GM23338 (cell line): ENCODE measurements at regions not wholly inside any gene's neighbourhood (a gene's known extent, or its start where the extent isn't known, plus 50 kb on each side); places are given as distances from the start of the nearest gene placed in this dataset.

ENCODE experiments used
- CREB1 ChIP-seq: fragments of 250-450 bp; sonication (Bioruptor Pico); IDR thresholded peaks from 2 replicates; pipeline ENCODE4 v1.5.0; 2020; ENCODE audit warnings: low read depth, mild to moderate bottlenecking, moderate library complexity
- EZH2 ChIP-seq: fragments of 200-600 bp; sonication (generic); IDR thresholded peaks from one replicate; pipeline ENCODE4 v1.8.0; 2017; ENCODE audit warnings: antibody characterized with exemption, mild to moderate bottlenecking, low read depth; ENCODE audit not compliant: unreplicated experiment
- EZH2phosphoT487 ChIP-seq: fragments of 200-600 bp; sonication (generic); IDR thresholded peaks from one replicate; pipeline ENCODE4 v1.8.1; 2018; ENCODE audit warnings: antibody characterized with exemption; ENCODE audit not compliant: unreplicated experiment
- POLR2AphosphoS5 ChIP-seq: IDR thresholded peaks from 2 replicates; pipeline ENCODE4 v1.6.1; 2016; ENCODE audit warnings: antibody characterized with exemption, low read depth
- STAT1 ChIP-seq: IDR thresholded peaks from one replicate; pipeline ENCODE4 v1.6.1; 2016; ENCODE audit warnings: antibody characterized with exemption; ENCODE audit not compliant: unreplicated experiment
- TF ChIP-seq, protein P1 (sequence below), 2 experiments: fragments of 200-600 bp in 1 of 2; sonication (generic) in 1 of 2; conservative IDR thresholded peaks; 2 replicates each; pipeline versions ENCODE4 v1.5.1 to v1.6.1; 2016 to 2017; ENCODE audit warnings: antibody characterized with exemption in 2 of 2, low read depth in 2 of 2, mild to moderate bottlenecking in 2 of 2, moderate library complexity in 1 of 2
- TF ChIP-seq, protein P2 (sequence below): IDR thresholded peaks from one replicate; pipeline ENCODE4 v1.6.1; 2018; ENCODE audit warnings: antibody characterized with exemption; ENCODE audit not compliant: unreplicated experiment
- TF ChIP-seq, protein P3 (sequence below): fragments of 250-450 bp; sonication (Bioruptor Pico); IDR thresholded peaks from 2 replicates; pipeline ENCODE4 v1.5.0; 2020; ENCODE audit warnings: mild to moderate bottlenecking, moderate library complexity

DNA sequence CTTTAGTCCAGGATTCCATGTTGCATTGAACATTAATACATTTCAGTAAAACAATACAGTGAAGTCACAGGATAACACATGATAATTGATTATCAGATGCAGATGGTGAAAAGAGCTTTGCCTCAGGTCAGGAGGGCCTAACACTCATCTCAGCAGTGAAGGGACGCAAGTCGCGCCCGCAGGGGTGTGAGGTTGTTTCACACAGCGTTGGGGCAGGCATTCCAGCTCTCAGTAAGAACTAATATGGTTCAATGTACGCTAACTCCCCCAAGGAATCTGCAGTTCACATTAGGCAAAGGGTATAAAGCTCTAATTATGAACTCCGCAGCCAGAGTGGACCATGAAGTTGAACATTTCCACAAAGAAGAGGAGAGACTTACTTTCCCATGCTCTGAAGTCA lies 53.1 kb upstream of the ATL2 start:
- TF ChIP-seq, protein P1, sequence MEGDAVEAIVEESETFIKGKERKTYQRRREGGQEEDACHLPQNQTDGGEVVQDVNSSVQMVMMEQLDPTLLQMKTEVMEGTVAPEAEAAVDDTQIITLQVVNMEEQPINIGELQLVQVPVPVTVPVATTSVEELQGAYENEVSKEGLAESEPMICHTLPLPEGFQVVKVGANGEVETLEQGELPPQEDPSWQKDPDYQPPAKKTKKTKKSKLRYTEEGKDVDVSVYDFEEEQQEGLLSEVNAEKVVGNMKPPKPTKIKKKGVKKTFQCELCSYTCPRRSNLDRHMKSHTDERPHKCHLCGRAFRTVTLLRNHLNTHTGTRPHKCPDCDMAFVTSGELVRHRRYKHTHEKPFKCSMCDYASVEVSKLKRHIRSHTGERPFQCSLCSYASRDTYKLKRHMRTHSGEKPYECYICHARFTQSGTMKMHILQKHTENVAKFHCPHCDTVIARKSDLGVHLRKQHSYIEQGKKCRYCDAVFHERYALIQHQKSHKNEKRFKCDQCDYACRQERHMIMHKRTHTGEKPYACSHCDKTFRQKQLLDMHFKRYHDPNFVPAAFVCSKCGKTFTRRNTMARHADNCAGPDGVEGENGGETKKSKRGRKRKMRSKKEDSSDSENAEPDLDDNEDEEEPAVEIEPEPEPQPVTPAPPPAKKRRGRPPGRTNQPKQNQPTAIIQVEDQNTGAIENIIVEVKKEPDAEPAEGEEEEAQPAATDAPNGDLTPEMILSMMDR (conservative IDR thresholded peaks at IDR 0.05; ENCODE audit: low read depth in 2 of 2): no peak
- TF ChIP-seq EZH2 (no peak), STAT1 (no peak), POLR2AphosphoS5 (no peak), EZH2phosphoT487 (no peak), CREB1 (no peak)
- TF ChIP-seq, protein P2, sequence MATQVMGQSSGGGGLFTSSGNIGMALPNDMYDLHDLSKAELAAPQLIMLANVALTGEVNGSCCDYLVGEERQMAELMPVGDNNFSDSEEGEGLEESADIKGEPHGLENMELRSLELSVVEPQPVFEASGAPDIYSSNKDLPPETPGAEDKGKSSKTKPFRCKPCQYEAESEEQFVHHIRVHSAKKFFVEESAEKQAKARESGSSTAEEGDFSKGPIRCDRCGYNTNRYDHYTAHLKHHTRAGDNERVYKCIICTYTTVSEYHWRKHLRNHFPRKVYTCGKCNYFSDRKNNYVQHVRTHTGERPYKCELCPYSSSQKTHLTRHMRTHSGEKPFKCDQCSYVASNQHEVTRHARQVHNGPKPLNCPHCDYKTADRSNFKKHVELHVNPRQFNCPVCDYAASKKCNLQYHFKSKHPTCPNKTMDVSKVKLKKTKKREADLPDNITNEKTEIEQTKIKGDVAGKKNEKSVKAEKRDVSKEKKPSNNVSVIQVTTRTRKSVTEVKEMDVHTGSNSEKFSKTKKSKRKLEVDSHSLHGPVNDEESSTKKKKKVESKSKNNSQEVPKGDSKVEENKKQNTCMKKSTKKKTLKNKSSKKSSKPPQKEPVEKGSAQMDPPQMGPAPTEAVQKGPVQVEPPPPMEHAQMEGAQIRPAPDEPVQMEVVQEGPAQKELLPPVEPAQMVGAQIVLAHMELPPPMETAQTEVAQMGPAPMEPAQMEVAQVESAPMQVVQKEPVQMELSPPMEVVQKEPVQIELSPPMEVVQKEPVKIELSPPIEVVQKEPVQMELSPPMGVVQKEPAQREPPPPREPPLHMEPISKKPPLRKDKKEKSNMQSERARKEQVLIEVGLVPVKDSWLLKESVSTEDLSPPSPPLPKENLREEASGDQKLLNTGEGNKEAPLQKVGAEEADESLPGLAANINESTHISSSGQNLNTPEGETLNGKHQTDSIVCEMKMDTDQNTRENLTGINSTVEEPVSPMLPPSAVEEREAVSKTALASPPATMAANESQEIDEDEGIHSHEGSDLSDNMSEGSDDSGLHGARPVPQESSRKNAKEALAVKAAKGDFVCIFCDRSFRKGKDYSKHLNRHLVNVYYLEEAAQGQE: no peak
- TF ChIP-seq, protein P3, sequence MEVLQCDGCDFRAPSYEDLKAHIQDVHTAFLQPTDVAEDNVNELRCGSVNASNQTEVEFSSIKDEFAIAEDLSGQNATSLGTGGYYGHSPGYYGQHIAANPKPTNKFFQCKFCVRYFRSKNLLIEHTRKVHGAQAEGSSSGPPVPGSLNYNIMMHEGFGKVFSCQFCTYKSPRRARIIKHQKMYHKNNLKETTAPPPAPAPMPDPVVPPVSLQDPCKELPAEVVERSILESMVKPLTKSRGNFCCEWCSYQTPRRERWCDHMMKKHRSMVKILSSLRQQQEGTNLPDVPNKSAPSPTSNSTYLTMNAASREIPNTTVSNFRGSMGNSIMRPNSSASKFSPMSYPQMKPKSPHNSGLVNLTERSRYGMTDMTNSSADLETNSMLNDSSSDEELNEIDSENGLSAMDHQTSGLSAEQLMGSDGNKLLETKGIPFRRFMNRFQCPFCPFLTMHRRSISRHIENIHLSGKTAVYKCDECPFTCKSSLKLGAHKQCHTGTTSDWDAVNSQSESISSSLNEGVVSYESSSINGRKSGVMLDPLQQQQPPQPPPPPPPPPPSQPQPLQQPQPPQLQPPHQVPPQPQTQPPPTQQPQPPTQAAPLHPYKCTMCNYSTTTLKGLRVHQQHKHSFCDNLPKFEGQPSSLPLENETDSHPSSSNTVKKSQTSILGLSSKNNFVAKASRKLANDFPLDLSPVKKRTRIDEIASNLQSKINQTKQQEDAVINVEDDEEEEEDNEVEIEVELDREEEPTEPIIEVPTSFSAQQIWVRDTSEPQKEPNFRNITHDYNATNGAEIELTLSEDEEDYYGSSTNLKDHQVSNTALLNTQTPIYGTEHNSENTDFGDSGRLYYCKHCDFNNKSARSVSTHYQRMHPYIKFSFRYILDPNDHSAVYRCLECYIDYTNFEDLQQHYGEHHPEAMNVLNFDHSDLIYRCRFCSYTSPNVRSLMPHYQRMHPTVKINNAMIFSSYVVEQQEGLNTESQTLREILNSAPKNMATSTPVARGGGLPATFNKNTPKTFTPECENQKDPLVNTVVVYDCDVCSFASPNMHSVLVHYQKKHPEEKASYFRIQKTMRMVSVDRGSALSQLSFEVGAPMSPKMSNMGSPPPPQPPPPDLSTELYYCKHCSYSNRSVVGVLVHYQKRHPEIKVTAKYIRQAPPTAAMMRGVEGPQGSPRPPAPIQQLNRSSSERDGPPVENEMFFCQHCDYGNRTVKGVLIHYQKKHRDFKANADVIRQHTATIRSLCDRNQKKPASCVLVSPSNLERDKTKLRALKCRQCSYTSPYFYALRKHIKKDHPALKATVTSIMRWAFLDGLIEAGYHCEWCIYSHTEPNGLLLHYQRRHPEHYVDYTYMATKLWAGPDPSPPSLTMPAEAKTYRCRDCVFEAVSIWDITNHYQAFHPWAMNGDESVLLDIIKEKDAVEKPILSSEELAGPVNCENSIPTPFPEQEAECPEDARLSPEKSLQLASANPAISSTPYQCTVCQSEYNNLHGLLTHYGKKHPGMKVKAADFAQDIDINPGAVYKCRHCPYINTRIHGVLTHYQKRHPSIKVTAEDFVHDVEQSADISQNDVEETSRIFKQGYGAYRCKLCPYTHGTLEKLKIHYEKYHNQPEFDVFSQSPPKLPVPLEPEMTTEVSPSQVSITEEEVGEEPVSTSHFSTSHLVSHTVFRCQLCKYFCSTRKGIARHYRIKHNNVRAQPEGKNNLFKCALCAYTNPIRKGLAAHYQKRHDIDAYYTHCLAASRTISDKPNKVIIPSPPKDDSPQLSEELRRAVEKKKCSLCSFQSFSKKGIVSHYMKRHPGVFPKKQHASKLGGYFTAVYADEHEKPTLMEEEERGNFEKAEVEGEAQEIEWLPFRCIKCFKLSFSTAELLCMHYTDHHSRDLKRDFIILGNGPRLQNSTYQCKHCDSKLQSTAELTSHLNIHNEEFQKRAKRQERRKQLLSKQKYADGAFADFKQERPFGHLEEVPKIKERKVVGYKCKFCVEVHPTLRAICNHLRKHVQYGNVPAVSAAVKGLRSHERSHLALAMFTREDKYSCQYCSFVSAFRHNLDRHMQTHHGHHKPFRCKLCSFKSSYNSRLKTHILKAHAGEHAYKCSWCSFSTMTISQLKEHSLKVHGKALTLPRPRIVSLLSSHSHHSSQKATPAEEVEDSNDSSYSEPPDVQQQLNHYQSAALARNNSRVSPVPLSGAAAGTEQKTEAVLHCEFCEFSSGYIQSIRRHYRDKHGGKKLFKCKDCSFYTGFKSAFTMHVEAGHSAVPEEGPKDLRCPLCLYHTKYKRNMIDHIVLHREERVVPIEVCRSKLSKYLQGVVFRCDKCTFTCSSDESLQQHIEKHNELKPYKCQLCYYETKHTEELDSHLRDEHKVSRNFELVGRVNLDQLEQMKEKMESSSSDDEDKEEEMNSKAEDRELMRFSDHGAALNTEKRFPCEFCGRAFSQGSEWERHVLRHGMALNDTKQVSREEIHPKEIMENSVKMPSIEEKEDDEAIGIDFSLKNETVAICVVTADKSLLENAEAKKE: no peak
